Mesendoderm (in vitro differentiated cells): ENCODE measurements at regions not wholly inside any gene's neighbourhood (a gene's known extent, or its start where the extent isn't known, plus 50 kb on each side); places are given as distances from the start of the nearest gene placed in this dataset.
A peak's percentile ranks its signal among the peaks of the same experiment; 100 is the strongest.

Source experiments
- DNase-seq: peaks from one replicate; pipeline ENCODE4 v3.0.0; 2013
- H2AK5ac ChIP-seq: 2 replicates; pipeline ENCODE4 v1.6.1; 2013; ENCODE audit warnings: low read length, inconsistent platforms
- H2BK120ac ChIP-seq: 2 replicates; pipeline ENCODE4 v1.6.1; 2013; ENCODE audit warnings: low read depth, mild to moderate bottlenecking, low read length, moderate library complexity, mixed read lengths
- H2BK15ac ChIP-seq: replicated peaks from 2 replicates; pipeline ENCODE4 v1.6.1; 2013; ENCODE audit warnings: low read depth, mild to moderate bottlenecking, moderate library complexity
- H2BK5ac ChIP-seq: 2 replicates; pipeline ENCODE4 v1.6.1; 2013; ENCODE audit warnings: low read length, inconsistent platforms
- H3K18ac ChIP-seq: 2 replicates; pipeline ENCODE4 v1.6.1; 2013; ENCODE audit warnings: mild to moderate bottlenecking, low read length, mixed read lengths
- H3K23ac ChIP-seq: one replicate; pipeline ENCODE4 v1.6.1; 2013; ENCODE audit warnings: low read length
- H3K27ac ChIP-seq: 2 replicates; pipeline ENCODE4 v1.5.1; 2013; ENCODE audit warnings: low read depth, mild to moderate bottlenecking, inconsistent platforms, low read length, moderate library complexity
- H3K27me3 ChIP-seq: 2 replicates; pipeline ENCODE4 v1.6.1; 2013; ENCODE audit warnings: low read length, control low read depth, mild to moderate bottlenecking, inconsistent platforms; ENCODE audit not compliant: insufficient read depth, poor library complexity
- H3K36me3 ChIP-seq: 2 replicates; pipeline ENCODE4 v1.6.1; 2013; ENCODE audit warnings: low read length, inconsistent platforms; ENCODE audit not compliant: control insufficient read depth, insufficient read depth
- H3K4ac ChIP-seq: one replicate; pipeline ENCODE4 v1.6.1; 2013; ENCODE audit warnings: low read depth, mild to moderate bottlenecking, low read length, moderate library complexity
- H3K4me1 ChIP-seq: 2 replicates; pipeline ENCODE4 v1.6.1; 2013; ENCODE audit warnings: low read depth, low read length, inconsistent platforms; ENCODE audit not compliant: control insufficient read depth
- H3K4me2 ChIP-seq: 2 replicates; pipeline ENCODE4 v1.6.1; 2013; ENCODE audit warnings: low read length
- H3K4me3 ChIP-seq: 2 replicates; pipeline ENCODE4 v1.5.1; 2013; ENCODE audit warnings: mild to moderate bottlenecking, low read length
- H3K56ac ChIP-seq: one replicate; pipeline ENCODE4 v1.6.1; 2013; ENCODE audit warnings: low read length
- H3K79me1 ChIP-seq: 2 replicates; pipeline ENCODE4 v1.6.1; 2013; ENCODE audit warnings: low read length, inconsistent platforms
- H3K79me2 ChIP-seq: 2 replicates; pipeline ENCODE4 v1.6.1; 2013; ENCODE audit warnings: mild to moderate bottlenecking, low read length; ENCODE audit not compliant: control insufficient read depth, insufficient read depth
- H3K9ac ChIP-seq: 2 replicates; pipeline ENCODE4 v1.6.1; 2013; ENCODE audit warnings: low read length, inconsistent platforms
- H4K5ac ChIP-seq: one replicate; pipeline ENCODE4 v1.6.1; 2013; ENCODE audit warnings: low read length
- H4K8ac ChIP-seq: one replicate; pipeline ENCODE4 v1.6.1; 2013; ENCODE audit warnings: low read depth, mild to moderate bottlenecking, control low read depth, low read length, moderate library complexity
- WGBS: extraction: QIAGEN DNeasy Blood & Tissue Kit; methylation state at CpG from one replicate; pipeline ENCODE4 v1.1.7; 2013; ENCODE audit warnings: low lambda C conversion rate, missing lambda C conversion rate; ENCODE audit not compliant: insufficient coverage; ENCODE audit errors: extremely low coverage; 5-methylcytosine and 5-hydroxymethylcytosine counted together

- Histone ChIP-seq H3K56ac (no peak overlapping the region), H3K18ac (no peak overlapping the region), H3K79me1 (no peaks in the 10 kb centered on the region), H2BK5ac (no peak overlapping the region), H3K79me2 (no peaks in the 10 kb centered on the region), H3K4me3 (no peak overlapping the region), H3K27me3 (no peaks in the 10 kb centered on the region), H4K8ac (no peak overlapping the region), H2BK15ac (no peak overlapping the region), H2BK120ac (no peak overlapping the region), H3K36me3 (no peaks in the 10 kb centered on the region), H3K4ac (no peak overlapping the region), H3K9ac (no peak overlapping the region), H3K23ac (no peak overlapping the region), H3K4me2 (no peak overlapping the region), H3K27ac (no peak overlapping the region), H3K4me1 (no peaks in the 10 kb centered on the region), H4K5ac (no peak overlapping the region), H2AK5ac (no peak overlapping the region)
- DNase-seq: no peak
- no CpG with 5 or more reads among the region's 12 CpGs for WGBS
These were observed 166.7 kb upstream of the MYL2 start for GRCh38 chr12:111086947-111087700.

GRCh38 chr12:111085096-111085495, 164.7 kb upstream of the MYL2 start:
- Histone ChIP-seq H3K4me3 (no peak overlapping the region), H3K4me2 (no peak overlapping the region), H3K4ac (no peak overlapping the region), H3K36me3 (no peaks in the 10 kb centered on the region), H3K23ac (no peak overlapping the region), H2BK5ac (no peak overlapping the region), H3K27ac (no peak overlapping the region), H3K56ac (no peak overlapping the region), H2BK120ac (no peak overlapping the region), H3K4me1 (no peaks in the 10 kb centered on the region), H3K79me2 (no peaks in the 10 kb centered on the region), H2AK5ac (no peak overlapping the region), H2BK15ac (no peak overlapping the region), H3K9ac (no peak overlapping the region), H4K5ac (no peak overlapping the region), H3K27me3 (no peaks in the 10 kb centered on the region), H3K79me1 (no peaks in the 10 kb centered on the region), H4K8ac (no peak overlapping the region), H3K18ac (no peak overlapping the region)
- no CpG with 5 or more reads among the region's 1 CpG for WGBS
- peak; percentile 43 for DNase-seq

GRCh38 chr12:111084605-111085004, 164.2 kb upstream of the MYL2 start:
- no peak overlapping the region for H2BK5ac ChIP-seq
- peaks cover 2% of the 10 kb centered on the region for H3K79me1 ChIP-seq
- no peaks in the 10 kb centered on the region for H3K79me2 ChIP-seq
- H3K4me1 ChIP-seq: no peaks in the 10 kb centered on the region
- H3K9ac ChIP-seq: no peak overlapping the region
- H3K56ac ChIP-seq: no peak overlapping the region
- H3K4me2 ChIP-seq: no peak overlapping the region
- no peak for DNase-seq
- no peak overlapping the region for H3K27ac ChIP-seq
- H2BK120ac ChIP-seq: no peak overlapping the region
- H3K18ac ChIP-seq: no peak overlapping the region
- H2AK5ac ChIP-seq: no peak overlapping the region
- WGBS: no CpG with 5 or more reads among the region's 15 CpGs
- H3K27me3 ChIP-seq: no peaks in the 10 kb centered on the region
- H2BK15ac ChIP-seq: no peak overlapping the region
- no peak overlapping the region for H3K23ac ChIP-seq
- H4K8ac ChIP-seq: no peak overlapping the region
- no peak overlapping the region for H3K4me3 ChIP-seq
- no peak overlapping the region for H4K5ac ChIP-seq
- no peaks in the 10 kb centered on the region for H3K36me3 ChIP-seq
- H3K4ac ChIP-seq: no peak overlapping the region

GRCh38 chr12:111084158-111084557, 163.8 kb upstream of the MYL2 start:
- Histone ChIP-seq H2BK120ac (no peak overlapping the region), H2BK15ac (no peak overlapping the region), H3K27me3 (no peaks in the 10 kb centered on the region), H3K27ac (no peak overlapping the region), H3K18ac (no peak overlapping the region), H4K8ac (no peak overlapping the region), H4K5ac (no peak overlapping the region), H2AK5ac (no peak overlapping the region), H3K4me1 (no peaks in the 10 kb centered on the region), H3K4me3 (no peak overlapping the region), H3K79me1 (peaks cover 2% of the 10 kb centered on the region), H3K4me2 (no peak overlapping the region), H3K36me3 (no peaks in the 10 kb centered on the region), H3K9ac (no peak overlapping the region), H3K56ac (no peak overlapping the region), H3K23ac (no peak overlapping the region), H3K4ac (no peak overlapping the region), H3K79me2 (no peaks in the 10 kb centered on the region), H2BK5ac (no peak overlapping the region)
- no CpG with 5 or more reads among the region's 4 CpGs for WGBS
- no peak for DNase-seq

- no peak overlapping the region for H3K18ac ChIP-seq
- H2BK5ac ChIP-seq: no peak overlapping the region
- H3K27ac ChIP-seq: no peak overlapping the region
- H3K4me1 ChIP-seq: no peaks in the 10 kb centered on the region
- H2AK5ac ChIP-seq: no peak overlapping the region
- H3K56ac ChIP-seq: no peak overlapping the region
- H3K36me3 ChIP-seq: no peaks in the 10 kb centered on the region
- peaks cover 2% of the 10 kb centered on the region for H3K79me1 ChIP-seq
- H4K8ac ChIP-seq: no peak overlapping the region
- WGBS: no CpG with 5 or more reads among the region's 5 CpGs
- no peak overlapping the region for H3K23ac ChIP-seq
- H3K4me2 ChIP-seq: no peak overlapping the region
- H4K5ac ChIP-seq: no peak overlapping the region
- no peak overlapping the region for H3K9ac ChIP-seq
- H3K4me3 ChIP-seq: no peak overlapping the region
- DNase-seq: no peak
- no peak overlapping the region for H2BK15ac ChIP-seq
- H3K79me2 ChIP-seq: no peaks in the 10 kb centered on the region
- no peak overlapping the region for H2BK120ac ChIP-seq
- no peak overlapping the region for H3K4ac ChIP-seq
- H3K27me3 ChIP-seq: no peaks in the 10 kb centered on the region
These were observed 161.2 kb upstream of the MYL2 start for GRCh38 chr12:111081600-111081999.

GRCh38 chr12:111078731-111079130, 158.4 kb upstream of the MYL2 start:
- no peaks in the 10 kb centered on the region for H3K79me2 ChIP-seq
- H3K4me1 ChIP-seq: no peaks in the 10 kb centered on the region
- H4K5ac ChIP-seq: no peak overlapping the region
- no peak overlapping the region for H3K18ac ChIP-seq
- H3K27ac ChIP-seq: no peak overlapping the region
- no peaks in the 10 kb centered on the region for H3K27me3 ChIP-seq
- no peak for DNase-seq
- H3K56ac ChIP-seq: no peak overlapping the region
- WGBS: no CpG with 5 or more reads among the region's 4 CpGs
- H2BK120ac ChIP-seq: no peak overlapping the region
- H2BK5ac ChIP-seq: no peak overlapping the region
- H3K23ac ChIP-seq: no peak overlapping the region
- peaks cover 2% of the 10 kb centered on the region for H3K79me1 ChIP-seq
- H3K4me3 ChIP-seq: no peak overlapping the region
- no peak overlapping the region for H3K4ac ChIP-seq
- no peak overlapping the region for H3K9ac ChIP-seq
- H3K4me2 ChIP-seq: no peak overlapping the region
- no peak overlapping the region for H4K8ac ChIP-seq
- H2BK15ac ChIP-seq: no peak overlapping the region
- H2AK5ac ChIP-seq: no peak overlapping the region
- H3K36me3 ChIP-seq: no peaks in the 10 kb centered on the region
